Nephron (organoid): ENCODE measurements at regions not wholly inside any gene's neighbourhood (a gene's known extent, or its start where the extent isn't known, plus 50 kb on each side); places are given as distances from the start of the nearest gene placed in this dataset.
A peak's percentile ranks its signal among the peaks of the same experiment; 100 is the strongest.
"Not testable (repeated sequence)": the region's sequence is repeated elsewhere in the genome, so short reads cannot be mapped to it uniquely, and the experiment has no call there.

Source experiments
- H3K27ac Mint-ChIP-seq, 3 experiments: 2 replicates each; pipeline ENCODE4 v1.8.0; 2020; ENCODE audit warnings: mixed read lengths in 3 of 3, mild to moderate bottlenecking in 2 of 3, moderate library complexity in 1 of 3
- H3K27me3 Mint-ChIP-seq: 2 replicates; pipeline ENCODE4 v1.8.0; 2021; ENCODE audit warnings: low read depth, mild to moderate bottlenecking, moderate library complexity, mixed read lengths
- H3K36me3 Mint-ChIP-seq: 2 replicates; pipeline ENCODE4 v1.8.0; 2020; ENCODE audit warnings: low read depth, mixed read lengths
- H3K4me1 Mint-ChIP-seq: 2 replicates; pipeline ENCODE4 v1.8.0; 2020; ENCODE audit warnings: mixed read lengths
- H3K4me3 Mint-ChIP-seq, 3 experiments: 2 replicates each; pipeline ENCODE4 v1.8.0; 2020; ENCODE audit warnings: mild to moderate bottlenecking in 3 of 3, mixed read lengths in 3 of 3, moderate library complexity in 2 of 3
- H3K9me3 Mint-ChIP-seq: 2 replicates; pipeline ENCODE4 v1.8.0; 2020; ENCODE audit warnings: mixed read lengths
- TF ChIP-seq, protein P1 (sequence below), 3 experiments: fragments of 200-600 bp; sonication (generic); IDR thresholded peaks; one replicate each; pipeline ENCODE4 v1.5.0; 2021; ENCODE audit warnings: antibody characterized with exemption in 3 of 3; ENCODE audit not compliant: unreplicated experiment in 3 of 3

DNA sequence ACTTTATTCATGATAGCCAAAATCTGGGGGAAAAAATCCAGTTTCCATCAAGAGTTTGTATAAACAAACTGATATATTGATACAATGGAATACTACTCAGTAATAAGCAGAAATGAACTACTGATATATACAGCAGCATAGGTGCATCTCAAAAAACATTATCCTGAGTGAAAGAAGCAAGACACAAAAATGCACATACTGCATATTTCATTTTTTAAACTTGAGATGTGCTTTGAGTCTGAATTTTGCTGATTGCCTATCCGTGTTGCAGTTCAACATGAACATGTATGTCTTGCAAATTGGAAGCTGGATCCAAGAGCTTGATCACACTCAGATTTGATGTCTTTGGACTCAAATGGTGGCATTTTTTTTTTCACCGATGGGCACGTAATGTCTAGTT lies 132.4 kb downstream of the TSEN15 start:
- Mint-ChIP-seq H3K4me3 (no peak overlapping the region), H3K4me1 (no peaks in the 10 kb centered on the region), H3K9me3 (peaks cover 6% of the 10 kb centered on the region), H3K36me3 (no peaks in the 10 kb centered on the region), H3K27me3 (peaks cover 7% of the 10 kb centered on the region), H3K27ac (no peak overlapping the region)
- TF ChIP-seq, protein P1, sequence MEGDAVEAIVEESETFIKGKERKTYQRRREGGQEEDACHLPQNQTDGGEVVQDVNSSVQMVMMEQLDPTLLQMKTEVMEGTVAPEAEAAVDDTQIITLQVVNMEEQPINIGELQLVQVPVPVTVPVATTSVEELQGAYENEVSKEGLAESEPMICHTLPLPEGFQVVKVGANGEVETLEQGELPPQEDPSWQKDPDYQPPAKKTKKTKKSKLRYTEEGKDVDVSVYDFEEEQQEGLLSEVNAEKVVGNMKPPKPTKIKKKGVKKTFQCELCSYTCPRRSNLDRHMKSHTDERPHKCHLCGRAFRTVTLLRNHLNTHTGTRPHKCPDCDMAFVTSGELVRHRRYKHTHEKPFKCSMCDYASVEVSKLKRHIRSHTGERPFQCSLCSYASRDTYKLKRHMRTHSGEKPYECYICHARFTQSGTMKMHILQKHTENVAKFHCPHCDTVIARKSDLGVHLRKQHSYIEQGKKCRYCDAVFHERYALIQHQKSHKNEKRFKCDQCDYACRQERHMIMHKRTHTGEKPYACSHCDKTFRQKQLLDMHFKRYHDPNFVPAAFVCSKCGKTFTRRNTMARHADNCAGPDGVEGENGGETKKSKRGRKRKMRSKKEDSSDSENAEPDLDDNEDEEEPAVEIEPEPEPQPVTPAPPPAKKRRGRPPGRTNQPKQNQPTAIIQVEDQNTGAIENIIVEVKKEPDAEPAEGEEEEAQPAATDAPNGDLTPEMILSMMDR (IDR thresholded peaks at IDR 0.05; ENCODE audit: unreplicated experiment in 3 of 3): no peak

DNA sequence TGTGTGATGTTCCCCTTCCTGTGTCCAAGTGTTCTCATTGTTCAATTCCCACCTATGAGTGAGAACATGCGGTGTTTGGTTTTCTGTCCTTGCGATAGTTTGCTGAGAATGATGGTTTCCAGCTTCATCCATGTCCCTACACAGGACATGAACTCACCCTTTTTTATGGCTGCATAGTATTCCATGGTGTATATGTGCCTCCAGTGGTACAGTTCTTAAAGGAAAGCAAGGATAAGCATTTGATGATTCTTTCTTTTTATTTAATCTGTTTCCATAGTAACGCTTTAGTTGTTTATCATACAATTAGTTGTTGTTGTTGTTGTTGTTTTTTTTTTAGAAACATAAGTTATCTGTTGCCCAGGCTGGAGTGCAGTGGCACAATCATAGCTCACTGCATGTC lies 133.1 kb downstream of the TSEN15 start:
- not testable (repeated sequence) for H3K27ac Mint-ChIP-seq, H3K9me3 Mint-ChIP-seq, H3K36me3 Mint-ChIP-seq, H3K4me1 Mint-ChIP-seq, H3K27me3 Mint-ChIP-seq, H3K4me3 Mint-ChIP-seq

DNA sequence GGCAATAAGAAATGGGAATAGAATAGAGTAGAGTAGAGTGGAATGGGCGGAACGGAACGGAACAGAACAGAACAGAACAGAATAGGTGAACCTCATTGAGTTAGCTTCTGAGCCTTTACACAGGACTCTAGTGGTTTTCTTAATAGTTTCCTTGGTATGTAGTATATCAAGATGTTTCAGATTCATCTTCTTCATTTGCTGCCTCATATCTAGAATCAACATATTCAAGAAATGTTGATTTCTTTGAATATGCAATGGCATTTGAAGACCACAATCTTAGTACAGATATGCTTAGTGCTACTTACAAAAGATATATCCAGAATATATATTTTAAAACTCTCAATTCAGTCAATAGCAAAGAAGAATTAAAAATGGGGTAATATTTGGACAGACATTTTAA lies 133.8 kb downstream of the TSEN15 start:
- Mint-ChIP-seq H3K9me3 (peaks cover 6% of the 10 kb centered on the region), H3K4me3 (no peak overlapping the region), H3K27me3 (peaks cover 9% of the 10 kb centered on the region), H3K36me3 (no peaks in the 10 kb centered on the region), H3K4me1 (peaks cover 9% of the 10 kb centered on the region), H3K27ac (no peak overlapping the region)
- TF ChIP-seq, protein P1 (IDR thresholded peaks at IDR 0.05; ENCODE audit: unreplicated experiment in 3 of 3): no peak

DNA sequence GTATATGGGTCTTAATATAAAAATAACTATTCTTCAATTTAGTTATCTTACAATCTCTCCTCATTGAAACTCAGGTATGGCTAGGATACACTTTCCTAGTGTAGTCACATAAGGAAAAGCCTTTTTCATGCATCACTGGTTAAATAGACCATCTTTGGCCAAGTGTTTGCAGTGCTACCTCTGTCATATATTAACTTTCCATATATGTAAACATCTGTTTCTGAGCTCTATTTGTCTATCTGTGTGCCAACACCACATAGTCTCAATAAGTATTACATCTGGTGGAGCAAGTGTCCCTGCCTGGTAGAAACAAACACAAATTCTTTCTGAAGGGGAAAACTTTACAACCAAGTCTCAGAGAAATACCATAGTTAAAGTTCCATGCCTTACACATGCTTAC lies 134.6 kb downstream of the TSEN15 start:
- Mint-ChIP-seq H3K4me3 (no peak overlapping the region), H3K4me1 (peaks cover 17% of the 10 kb centered on the region), H3K36me3 (no peaks in the 10 kb centered on the region), H3K9me3 (peaks cover 6% of the 10 kb centered on the region), H3K27me3 (peaks cover 13% of the 10 kb centered on the region), H3K27ac (peak overlapping the region in 1 of 3 experiments; percentile 41)
- TF ChIP-seq, protein P1 (IDR thresholded peaks at IDR 0.05; ENCODE audit: unreplicated experiment in 3 of 3): no peak

DNA sequence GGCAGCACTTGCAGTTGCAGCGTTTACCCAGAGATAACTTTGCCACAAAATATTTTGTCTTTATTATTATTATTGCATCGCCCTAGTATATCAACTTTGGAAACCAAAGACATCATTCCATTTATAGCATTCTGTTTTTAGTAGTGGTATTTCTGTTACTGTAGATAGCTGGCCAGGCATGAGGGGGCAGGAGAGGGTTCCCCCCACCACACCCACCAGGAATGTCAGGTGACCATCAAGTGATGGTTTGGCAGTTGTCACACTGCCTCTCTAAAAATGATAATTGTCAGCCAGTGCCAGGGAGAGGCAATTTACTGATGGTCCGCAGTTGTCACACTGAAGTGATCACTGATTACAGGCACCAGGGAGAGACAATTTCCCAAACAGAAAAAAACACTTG lies 135.6 kb downstream of the TSEN15 start:
- TF ChIP-seq, protein P1 (IDR thresholded peaks at IDR 0.05; ENCODE audit: unreplicated experiment in 3 of 3): no peak
- no peaks in the 10 kb centered on the region for H3K36me3 Mint-ChIP-seq
- H3K4me1 Mint-ChIP-seq: peaks cover 22% of the 10 kb centered on the region
- no peak overlapping the region for H3K27ac Mint-ChIP-seq
- peaks cover 6% of the 10 kb centered on the region for H3K9me3 Mint-ChIP-seq
- H3K27me3 Mint-ChIP-seq: peaks cover 13% of the 10 kb centered on the region
- no peak overlapping the region for H3K4me3 Mint-ChIP-seq

DNA sequence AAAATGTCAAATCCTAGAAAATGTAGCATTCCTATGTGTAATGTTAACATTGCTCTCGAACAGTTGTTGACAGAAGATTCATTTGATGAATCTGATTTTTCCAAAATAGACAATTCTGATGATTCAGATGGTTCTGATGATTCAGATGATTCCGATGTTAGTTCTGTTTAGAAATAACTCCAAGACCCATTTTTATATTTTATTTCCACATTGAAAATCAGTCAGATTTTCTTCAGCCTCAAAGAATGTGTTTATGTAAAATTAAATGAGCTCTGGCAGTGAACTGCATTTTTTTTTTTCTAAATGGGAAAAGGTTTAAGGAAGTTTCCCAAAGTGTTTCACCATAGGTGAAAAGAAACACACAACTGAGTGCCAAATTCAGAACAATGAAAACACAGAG lies 136.5 kb downstream of the TSEN15 start:
- Mint-ChIP-seq H3K9me3 (peaks cover 6% of the 10 kb centered on the region), H3K4me1 (peaks cover 22% of the 10 kb centered on the region), H3K36me3 (no peaks in the 10 kb centered on the region), H3K27ac (no peak overlapping the region), H3K4me3 (no peak overlapping the region), H3K27me3 (peaks cover 13% of the 10 kb centered on the region)
- TF ChIP-seq, protein P1 (IDR thresholded peaks at IDR 0.05; ENCODE audit: unreplicated experiment in 3 of 3): no peak
